ENCODE measurements at regions not wholly inside any gene's neighbourhood (a gene's known extent, or its start where the extent isn't known, plus 50 kb on each side); places are given as distances from the start of the nearest gene placed in this dataset.

- no peak for DNase-seq (ENCODE audit: low read depth, low spot score)
- H3K4me3 Mint-ChIP-seq = no peak overlapping the region
- no peaks in the 10 kb centered on the region for H3K9me3 Mint-ChIP-seq
- TF ChIP-seq, protein P1, sequence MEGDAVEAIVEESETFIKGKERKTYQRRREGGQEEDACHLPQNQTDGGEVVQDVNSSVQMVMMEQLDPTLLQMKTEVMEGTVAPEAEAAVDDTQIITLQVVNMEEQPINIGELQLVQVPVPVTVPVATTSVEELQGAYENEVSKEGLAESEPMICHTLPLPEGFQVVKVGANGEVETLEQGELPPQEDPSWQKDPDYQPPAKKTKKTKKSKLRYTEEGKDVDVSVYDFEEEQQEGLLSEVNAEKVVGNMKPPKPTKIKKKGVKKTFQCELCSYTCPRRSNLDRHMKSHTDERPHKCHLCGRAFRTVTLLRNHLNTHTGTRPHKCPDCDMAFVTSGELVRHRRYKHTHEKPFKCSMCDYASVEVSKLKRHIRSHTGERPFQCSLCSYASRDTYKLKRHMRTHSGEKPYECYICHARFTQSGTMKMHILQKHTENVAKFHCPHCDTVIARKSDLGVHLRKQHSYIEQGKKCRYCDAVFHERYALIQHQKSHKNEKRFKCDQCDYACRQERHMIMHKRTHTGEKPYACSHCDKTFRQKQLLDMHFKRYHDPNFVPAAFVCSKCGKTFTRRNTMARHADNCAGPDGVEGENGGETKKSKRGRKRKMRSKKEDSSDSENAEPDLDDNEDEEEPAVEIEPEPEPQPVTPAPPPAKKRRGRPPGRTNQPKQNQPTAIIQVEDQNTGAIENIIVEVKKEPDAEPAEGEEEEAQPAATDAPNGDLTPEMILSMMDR (conservative IDR thresholded peaks at IDR 0.05) = no peak
- H3K4me1 Mint-ChIP-seq = peaks cover 5% of the 10 kb centered on the region
- no peaks in the 10 kb centered on the region for H3K36me3 Mint-ChIP-seq (ENCODE audit: low read depth)
- no peak overlapping the region for H3K27ac Mint-ChIP-seq (ENCODE audit: unreplicated experiment)
- H3K27me3 Mint-ChIP-seq (ENCODE audit: low read depth) = no peaks in the 10 kb centered on the region
These were observed 309.8 kb downstream of the CASP12 start for GRCh38 chr11:104588446-104588845.

DNA sequence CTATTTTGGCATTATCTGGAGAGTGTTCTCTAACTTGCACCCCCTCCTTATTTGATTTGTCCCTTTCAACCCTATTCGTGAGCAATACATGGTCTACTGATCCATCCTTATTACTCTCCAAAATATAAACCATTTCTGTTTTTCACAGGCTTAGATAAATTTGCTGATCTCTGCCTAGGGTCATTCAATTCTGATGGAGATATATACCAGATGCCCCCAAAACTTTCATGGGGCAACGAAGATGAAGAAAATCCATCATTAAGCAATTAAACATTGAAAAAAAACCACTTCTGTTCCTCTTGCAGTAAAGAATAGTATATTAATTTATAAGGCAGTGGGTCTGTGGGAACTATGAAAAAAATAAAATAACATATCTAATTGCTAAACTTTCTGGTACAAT, 313.4 kb downstream of the CASP12 start:
- DNase-seq (ENCODE audit: low read depth, low spot score) = no peak
- H3K36me3 Mint-ChIP-seq (ENCODE audit: low read depth) = no peaks in the 10 kb centered on the region

GRCh38 chr11:104583857-104584256, 314.4 kb downstream of the CASP12 start:
- TF ChIP-seq, protein P1 (conservative IDR thresholded peaks at IDR 0.05) = no peak
- peaks cover 19% of the 10 kb centered on the region for H3K4me1 Mint-ChIP-seq
- DNase-seq (ENCODE audit: low read depth, low spot score) = no peak
- H3K4me3 Mint-ChIP-seq = no peak overlapping the region
- no peaks in the 10 kb centered on the region for H3K27me3 Mint-ChIP-seq (ENCODE audit: low read depth)
- no peaks in the 10 kb centered on the region for H3K9me3 Mint-ChIP-seq
- H3K36me3 Mint-ChIP-seq (ENCODE audit: low read depth) = no peaks in the 10 kb centered on the region
- no peak overlapping the region for H3K27ac Mint-ChIP-seq (ENCODE audit: unreplicated experiment)

More for the DNA sequence above, 313.4 kb downstream of the CASP12 start:
- TF ChIP-seq, protein P1 (conservative IDR thresholded peaks at IDR 0.05) = no peak
- Mint-ChIP-seq H3K27ac (ENCODE audit: unreplicated experiment) (no peak overlapping the region), H3K27me3 (ENCODE audit: low read depth) (no peaks in the 10 kb centered on the region), H3K9me3 (no peaks in the 10 kb centered on the region), H3K4me1 (peaks cover 19% of the 10 kb centered on the region), H3K4me3 (no peak overlapping the region)

DNA sequence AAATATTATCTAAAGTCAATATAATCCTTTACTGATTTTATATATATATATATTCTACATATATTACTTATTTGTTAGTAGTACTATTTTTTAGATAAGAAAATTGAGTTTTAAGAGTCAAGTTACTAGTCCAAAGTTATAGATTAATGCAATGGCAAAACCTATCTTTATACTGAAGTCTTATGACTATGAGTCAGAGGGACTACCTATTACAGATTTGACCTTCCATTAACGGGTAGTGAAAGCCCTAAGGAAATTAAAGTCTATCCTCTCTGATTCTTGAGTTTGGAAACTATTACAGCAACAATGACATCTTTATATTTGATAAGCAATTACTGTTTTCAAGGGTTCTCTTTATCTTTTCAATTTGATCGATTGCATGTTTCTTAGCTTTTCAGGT, 315.8 kb downstream of the CASP12 start:
- H3K4me3 Mint-ChIP-seq = no peak overlapping the region
- H3K27me3 Mint-ChIP-seq (ENCODE audit: low read depth) = no peaks in the 10 kb centered on the region
- no peaks in the 10 kb centered on the region for H3K9me3 Mint-ChIP-seq
- H3K27ac Mint-ChIP-seq (ENCODE audit: unreplicated experiment) = no peak overlapping the region
- no peak for DNase-seq (ENCODE audit: low read depth, low spot score)
- no peaks in the 10 kb centered on the region for H3K36me3 Mint-ChIP-seq (ENCODE audit: low read depth)
- TF ChIP-seq, protein P1 (conservative IDR thresholded peaks at IDR 0.05) = no peak
- peaks cover 19% of the 10 kb centered on the region for H3K4me1 Mint-ChIP-seq

DNA sequence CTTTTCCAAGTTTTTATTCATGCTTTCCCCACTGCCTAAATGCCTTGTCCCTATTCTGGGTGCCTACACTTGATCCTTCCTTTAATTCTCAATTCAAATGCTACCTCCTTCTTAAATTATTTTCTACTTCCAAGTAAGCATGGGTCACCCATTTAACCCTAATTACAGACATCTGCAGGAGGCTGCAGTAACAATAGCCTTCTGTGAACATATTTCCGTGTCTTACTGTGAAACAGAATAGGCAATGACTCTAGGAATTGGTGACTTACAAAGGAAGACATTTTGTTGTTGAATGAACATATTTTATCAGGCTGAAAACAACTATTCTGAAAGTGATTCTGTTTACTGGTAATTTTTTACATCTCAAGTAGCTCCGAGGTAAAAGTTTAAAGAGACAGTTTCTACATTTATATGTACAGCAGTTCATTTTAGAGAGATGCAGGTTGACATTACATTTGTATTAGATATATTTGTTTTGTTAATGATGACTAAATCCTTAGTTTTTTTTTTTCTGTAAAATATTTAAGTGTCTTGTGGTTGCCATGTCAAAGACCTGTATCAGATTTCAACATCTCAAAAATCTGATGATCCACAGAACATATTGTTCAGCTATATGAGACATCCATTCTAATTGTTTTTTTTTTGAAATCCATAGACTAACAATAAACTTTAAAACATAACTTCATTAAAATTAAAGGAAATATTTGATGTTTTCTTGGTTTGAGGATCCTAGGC, 316.8 kb downstream of the CASP12 start:
- no peaks in the 10 kb centered on the region for H3K9me3 Mint-ChIP-seq
- peak overlapping the region; percentile 7 for H3K4me3 Mint-ChIP-seq
- H3K4me1 Mint-ChIP-seq = peaks cover 19% of the 10 kb centered on the region
- H3K36me3 Mint-ChIP-seq (ENCODE audit: low read depth) = no peaks in the 10 kb centered on the region
- H3K27ac Mint-ChIP-seq (ENCODE audit: unreplicated experiment) = peak overlapping the region; percentile 87
- TF ChIP-seq, protein P1 (conservative IDR thresholded peaks at IDR 0.05) = no peak
- DNase-seq (ENCODE audit: low read depth, low spot score) = no peak
- no peaks in the 10 kb centered on the region for H3K27me3 Mint-ChIP-seq (ENCODE audit: low read depth)
